ENCODE measurements at regions not wholly inside any gene's neighbourhood (a gene's known extent, or its start where the extent isn't known, plus 50 kb on each side); places are given as distances from the start of the nearest gene placed in this dataset.

DNA sequence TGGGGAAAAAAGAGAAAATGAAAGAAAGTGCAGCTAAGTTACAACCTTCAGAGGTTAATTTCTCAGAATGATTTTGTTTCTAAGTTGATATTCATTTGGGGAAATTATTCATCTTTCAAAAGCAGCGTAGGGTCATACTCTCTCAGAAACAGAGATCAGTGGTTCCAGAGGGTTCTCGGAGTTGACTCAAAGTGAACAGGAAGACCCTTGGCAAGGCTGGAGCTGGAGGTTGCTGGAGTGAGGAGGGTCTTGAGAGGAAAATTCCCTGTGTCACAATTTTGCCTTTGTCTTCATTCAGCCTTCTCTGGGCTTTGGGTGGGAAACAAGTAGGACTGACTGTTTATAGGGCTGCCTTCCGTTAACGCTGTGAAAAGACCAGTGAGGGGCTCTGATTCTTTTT is 168.2 kb downstream of the ICOS start:
- Mint-ChIP-seq H3K27ac (peak overlapping the region; percentile 64), H3K4me1 (ENCODE audit: low read depth) (peaks cover 42% of the 10 kb centered on the region), H3K4me3 (peak overlapping the region; percentile 20)

DNA sequence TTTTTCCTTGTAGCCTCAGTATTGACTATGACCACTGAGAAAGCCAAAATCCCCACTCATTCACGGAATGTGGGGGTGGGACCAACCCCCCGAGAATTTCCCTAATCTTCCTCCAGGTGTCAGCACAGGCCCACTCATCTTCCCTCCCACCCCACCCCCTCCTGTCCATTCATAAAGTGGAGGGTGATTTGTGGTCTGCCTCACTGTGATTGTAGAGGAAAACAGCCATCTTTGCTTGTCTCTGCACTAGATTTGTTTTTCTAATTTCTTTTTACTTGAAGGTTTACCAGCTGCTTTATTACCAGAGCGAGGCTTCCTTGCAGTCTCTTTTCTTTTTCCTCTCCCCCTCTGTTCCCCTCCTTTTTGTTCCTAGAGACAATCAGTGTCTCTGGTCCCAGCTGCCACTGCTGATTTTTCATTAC is 171.8 kb downstream of the ICOS start:
- no peaks in the 10 kb centered on the region for H3K9me3 Mint-ChIP-seq
- H3K27me3 Mint-ChIP-seq (ENCODE audit: low read depth), result no peaks in the 10 kb centered on the region
- H3K27ac Mint-ChIP-seq, result peak overlapping the region; percentile 82
- H3K36me3 Mint-ChIP-seq (ENCODE audit: low read depth), result peaks cover 1% of the 10 kb centered on the region
- peaks cover 70% of the 10 kb centered on the region for H3K4me1 Mint-ChIP-seq (ENCODE audit: low read depth)
- peak; percentile 63 for DNase-seq (ENCODE audit: low spot score)
- peak overlapping the region; percentile 72 for H3K4me3 Mint-ChIP-seq

More for the DNA sequence above, 168.2 kb downstream of the ICOS start:
- peak; percentile 54 for DNase-seq (ENCODE audit: low spot score)
- Mint-ChIP-seq H3K9me3 (no peaks in the 10 kb centered on the region), H3K36me3 (ENCODE audit: low read depth) (no peaks in the 10 kb centered on the region), H3K27me3 (ENCODE audit: low read depth) (no peaks in the 10 kb centered on the region)

DNA sequence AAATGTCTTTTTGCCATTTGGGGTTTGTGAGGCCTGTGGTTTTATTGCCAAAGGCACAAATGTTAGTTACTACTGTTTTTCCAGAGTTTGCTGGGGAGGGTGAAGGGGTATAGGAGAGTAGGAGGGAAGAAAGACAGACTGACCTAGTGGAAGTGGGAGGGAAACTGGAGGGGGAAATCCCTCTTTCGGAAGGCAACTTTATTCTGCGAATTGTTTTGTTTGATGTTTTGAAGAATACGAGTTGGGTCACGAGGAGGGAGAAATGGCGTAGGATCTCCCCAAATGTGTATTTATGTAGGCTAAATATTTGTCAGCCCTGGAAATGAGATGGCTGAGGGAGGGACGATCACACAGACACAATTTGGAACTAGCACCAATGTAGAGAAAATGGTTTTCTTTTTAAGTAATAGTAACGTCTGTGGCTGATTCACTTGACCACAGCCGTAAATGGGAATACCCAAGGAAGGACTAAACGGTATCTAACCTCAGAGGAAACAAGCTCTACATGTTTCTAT is 172.3 kb downstream of the ICOS start:
- Mint-ChIP-seq H3K4me1 (ENCODE audit: low read depth) (peaks cover 72% of the 10 kb centered on the region), H3K27ac (peak overlapping the region; percentile 82), H3K4me3 (peak overlapping the region; percentile 72), H3K36me3 (ENCODE audit: low read depth) (peaks cover 1% of the 10 kb centered on the region), H3K9me3 (no peaks in the 10 kb centered on the region), H3K27me3 (ENCODE audit: low read depth) (no peaks in the 10 kb centered on the region)
- peak; percentile 77 for DNase-seq (ENCODE audit: low spot score)

DNA sequence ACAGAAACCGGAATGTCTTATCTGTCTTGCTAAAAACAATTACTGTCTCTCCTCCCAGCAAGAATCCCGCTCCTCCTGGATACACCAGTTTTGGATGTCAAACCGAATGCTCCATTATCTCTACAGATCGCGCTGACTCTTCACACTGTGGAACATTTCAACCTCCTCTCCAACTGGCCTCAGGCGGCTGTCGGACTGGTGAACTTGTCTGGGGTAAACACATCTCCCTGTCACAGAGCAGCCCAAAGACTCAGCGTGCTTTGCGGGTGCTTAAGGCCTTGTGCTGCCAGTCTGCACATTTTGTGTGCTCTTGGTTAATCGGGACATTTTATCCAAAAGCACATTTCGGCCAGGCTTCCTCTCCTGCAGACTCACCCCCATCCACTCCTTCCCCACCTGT is 173.1 kb downstream of the ICOS start:
- peaks cover 1% of the 10 kb centered on the region for H3K36me3 Mint-ChIP-seq (ENCODE audit: low read depth)
- H3K4me1 Mint-ChIP-seq (ENCODE audit: low read depth), result peaks cover 74% of the 10 kb centered on the region
- H3K4me3 Mint-ChIP-seq, result peak overlapping the region; percentile 72
- no peaks in the 10 kb centered on the region for H3K9me3 Mint-ChIP-seq
- H3K27me3 Mint-ChIP-seq (ENCODE audit: low read depth), result no peaks in the 10 kb centered on the region
- H3K27ac Mint-ChIP-seq, result peak overlapping the region; percentile 82
- DNase-seq (ENCODE audit: low spot score), result peak; percentile 27

DNA sequence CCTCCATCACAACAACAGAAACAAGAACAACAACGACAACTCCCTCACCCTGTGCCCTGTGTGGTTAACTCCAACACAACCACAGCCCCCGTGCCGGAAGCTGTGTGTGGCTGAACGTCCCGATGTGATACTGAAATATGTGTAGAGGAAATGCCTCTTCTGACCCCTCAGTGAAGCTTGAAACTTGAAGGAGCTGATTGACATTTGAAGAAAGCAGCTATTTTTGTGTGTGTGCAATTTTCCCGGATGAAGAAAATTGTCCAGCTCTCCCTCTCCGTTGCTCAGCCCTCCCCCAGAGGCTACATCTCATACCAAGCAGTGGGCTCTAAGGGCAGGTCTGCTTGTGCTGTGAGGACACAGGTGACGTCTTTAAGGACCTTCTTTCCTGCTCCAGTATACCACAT is 173.8 kb downstream of the ICOS start:
- H3K36me3 Mint-ChIP-seq (ENCODE audit: low read depth), result peaks cover 1% of the 10 kb centered on the region
- DNase-seq (ENCODE audit: low spot score), result peak; percentile 83
- H3K4me1 Mint-ChIP-seq (ENCODE audit: low read depth), result peaks cover 74% of the 10 kb centered on the region
- peak overlapping the region; percentile 82 for H3K27ac Mint-ChIP-seq
- H3K9me3 Mint-ChIP-seq, result no peaks in the 10 kb centered on the region
- no peaks in the 10 kb centered on the region for H3K27me3 Mint-ChIP-seq (ENCODE audit: low read depth)
- peak overlapping the region; percentile 72 for H3K4me3 Mint-ChIP-seq

DNA sequence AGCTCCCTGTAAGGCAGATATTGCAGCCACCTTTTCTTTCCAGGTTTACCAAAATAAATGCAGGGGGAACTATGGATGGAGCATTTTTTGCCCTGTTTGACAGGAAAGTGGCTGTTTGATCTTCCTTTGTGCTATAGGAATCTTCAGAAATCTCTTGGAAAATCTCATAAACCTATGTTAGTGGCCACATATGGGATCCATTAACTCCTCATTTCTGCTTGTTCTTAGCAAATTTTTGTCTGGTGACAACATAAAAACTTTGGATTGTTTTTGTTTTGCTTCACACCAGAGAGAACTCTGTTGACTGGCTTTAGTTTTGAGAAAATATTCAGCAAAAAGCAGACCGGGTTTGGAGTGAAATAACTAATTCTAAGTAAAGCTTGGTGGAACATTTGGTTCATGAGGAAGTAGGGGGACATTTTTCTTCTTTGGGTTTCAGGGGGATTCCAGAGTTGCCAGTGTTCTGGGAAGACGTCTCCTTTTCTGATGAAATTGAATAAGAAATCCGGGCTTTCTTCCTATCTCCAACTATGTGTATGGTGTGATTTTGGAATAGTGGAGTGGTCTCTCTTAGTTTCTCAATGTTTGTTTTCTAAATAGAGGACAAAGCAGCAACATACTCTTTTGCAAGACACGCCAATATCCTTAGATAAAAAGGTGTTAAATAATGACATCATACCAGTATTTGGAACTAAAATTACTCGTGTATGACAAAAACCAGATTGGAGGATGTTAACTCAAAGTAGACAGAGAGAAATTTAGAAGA is 174.4 kb downstream of the ICOS start:
- no peak for DNase-seq (ENCODE audit: low spot score)
- H3K36me3 Mint-ChIP-seq (ENCODE audit: low read depth), result peaks cover 1% of the 10 kb centered on the region
- peaks cover 70% of the 10 kb centered on the region for H3K4me1 Mint-ChIP-seq (ENCODE audit: low read depth)
- peak overlapping the region; percentile 82 for H3K27ac Mint-ChIP-seq
- H3K4me3 Mint-ChIP-seq, result peak overlapping the region; percentile 72
- H3K27me3 Mint-ChIP-seq (ENCODE audit: low read depth), result no peaks in the 10 kb centered on the region
- no peaks in the 10 kb centered on the region for H3K9me3 Mint-ChIP-seq

DNA sequence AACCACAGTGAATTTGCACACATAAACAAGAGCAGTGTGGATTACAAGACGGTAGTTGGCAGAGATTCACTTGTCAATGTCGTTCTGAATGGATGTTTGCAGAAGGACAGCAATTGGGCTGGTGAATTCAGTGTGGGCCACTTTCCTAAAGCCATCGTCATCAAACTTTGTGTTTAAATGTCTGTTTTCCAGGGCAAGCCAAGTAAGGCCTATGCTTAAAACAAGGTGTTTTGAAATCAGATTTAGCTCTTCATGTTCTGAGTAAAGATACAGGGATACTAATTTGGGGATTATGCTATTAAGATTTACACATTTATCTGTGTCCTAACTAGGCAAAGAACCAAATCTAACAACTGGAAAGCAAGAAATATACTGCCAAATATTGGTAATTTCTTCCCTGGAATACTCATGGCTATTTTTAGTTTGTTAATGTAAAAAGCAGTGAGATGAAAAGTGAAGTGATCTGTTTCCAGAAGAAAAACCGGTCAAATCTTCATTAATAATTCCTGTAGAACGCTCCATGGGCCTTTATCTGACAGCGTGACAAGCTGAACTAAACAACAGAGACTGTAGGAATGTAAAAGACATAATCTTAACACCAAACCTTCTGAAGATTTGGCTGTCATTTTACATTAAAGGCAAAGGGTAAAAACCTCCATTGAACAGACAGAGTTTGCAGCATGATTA is 175.7 kb downstream of the ICOS start:
- Mint-ChIP-seq H3K27ac (no peak overlapping the region), H3K9me3 (no peaks in the 10 kb centered on the region), H3K36me3 (ENCODE audit: low read depth) (peaks cover 1% of the 10 kb centered on the region), H3K4me3 (peak overlapping the region; percentile 23), H3K27me3 (ENCODE audit: low read depth) (no peaks in the 10 kb centered on the region), H3K4me1 (ENCODE audit: low read depth) (peaks cover 65% of the 10 kb centered on the region)
- DNase-seq (ENCODE audit: low spot score), result no peak

DNA sequence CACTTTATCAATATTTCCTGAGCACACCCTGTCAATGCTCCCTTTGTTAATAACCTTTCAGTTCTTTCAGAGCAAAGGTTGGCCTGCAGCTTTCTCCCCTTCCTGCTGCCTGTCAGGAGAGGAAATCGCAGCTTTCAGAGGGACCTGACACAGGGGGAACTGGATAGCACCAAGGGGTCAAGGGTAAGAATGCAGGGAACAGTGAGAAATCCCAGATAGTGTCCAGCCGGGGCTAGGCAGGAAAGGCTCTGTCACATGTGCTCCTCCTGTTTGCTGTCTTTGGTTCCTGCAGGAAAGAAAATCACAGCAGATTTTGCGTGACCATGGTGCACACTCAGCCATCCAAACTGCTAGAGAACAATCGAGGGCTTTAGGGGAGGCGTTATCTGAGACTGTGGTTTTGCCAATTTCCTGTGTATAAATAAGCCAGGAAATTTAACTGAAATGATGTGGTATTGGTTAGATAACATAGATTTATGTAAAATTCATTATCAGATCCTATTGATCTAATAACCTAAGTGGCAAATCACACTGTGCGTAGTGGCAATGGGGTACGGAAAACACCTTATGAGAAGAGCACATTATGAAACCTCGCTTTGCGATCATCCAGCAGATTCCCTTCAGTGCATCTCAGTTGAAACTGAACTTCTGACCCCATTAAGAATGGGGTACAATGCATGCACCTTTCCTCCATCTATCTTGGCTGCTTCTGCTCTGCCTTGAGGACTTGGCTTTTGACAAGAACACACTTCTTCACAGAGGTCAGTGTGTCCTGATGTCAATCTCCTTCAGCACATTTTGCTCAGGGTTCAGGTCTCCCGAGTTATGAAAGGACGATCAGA is 178.0 kb downstream of the ICOS start:
- H3K27ac Mint-ChIP-seq, result no peak overlapping the region

DNA sequence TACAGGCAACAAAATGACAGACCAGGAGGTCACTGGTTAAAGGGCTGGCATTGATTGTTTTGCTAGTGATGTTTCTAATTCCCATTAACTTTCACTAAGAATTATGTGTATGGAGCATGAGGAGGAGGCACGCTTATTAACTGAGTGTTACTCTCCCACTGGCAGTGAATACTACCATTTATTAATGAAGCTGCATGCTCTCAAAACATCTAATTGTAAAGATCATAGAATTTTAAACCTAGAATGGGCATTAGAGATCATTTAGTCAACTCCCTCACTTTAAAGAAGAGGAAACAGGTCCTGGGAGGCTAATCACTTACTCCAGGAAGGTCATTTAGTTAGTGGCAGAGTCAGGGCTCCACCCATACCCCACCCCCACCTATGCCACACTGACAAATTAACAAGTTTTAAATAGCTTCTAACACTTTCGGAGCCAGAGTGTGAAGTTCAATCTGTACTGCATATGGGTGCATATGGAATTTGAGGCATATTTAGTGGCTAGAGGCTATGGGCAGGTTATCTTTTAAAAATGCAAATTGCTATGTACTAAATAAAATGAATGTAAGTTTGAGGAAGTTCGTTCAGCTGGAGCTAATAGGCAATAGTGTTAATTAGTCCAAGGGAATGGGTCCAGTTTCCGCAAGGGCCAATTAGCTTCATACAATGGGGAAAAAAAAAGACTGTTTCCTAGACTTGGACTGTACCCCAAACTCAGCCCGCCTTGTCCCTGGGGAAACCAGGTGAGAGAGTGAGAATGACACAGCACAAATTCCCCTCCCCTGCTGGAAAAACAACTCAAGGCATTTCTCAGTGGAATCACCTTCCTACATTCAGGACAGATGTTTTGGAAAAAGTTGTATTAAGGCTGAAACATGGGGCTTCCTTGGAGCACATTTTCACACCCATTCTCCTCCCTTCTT is 178.8 kb downstream of the ICOS start:
- no peak for DNase-seq (ENCODE audit: low spot score)
- Mint-ChIP-seq H3K36me3 (ENCODE audit: low read depth) (peaks cover 1% of the 10 kb centered on the region), H3K4me1 (ENCODE audit: low read depth) (peaks cover 44% of the 10 kb centered on the region), H3K9me3 (no peaks in the 10 kb centered on the region), H3K27me3 (ENCODE audit: low read depth) (no peaks in the 10 kb centered on the region), H3K4me3 (no peak overlapping the region), H3K27ac (no peak overlapping the region)

More for the DNA sequence above, 178.0 kb downstream of the ICOS start:
- H3K27me3 Mint-ChIP-seq (ENCODE audit: low read depth), result no peaks in the 10 kb centered on the region
- peaks cover 53% of the 10 kb centered on the region for H3K4me1 Mint-ChIP-seq (ENCODE audit: low read depth)
- H3K36me3 Mint-ChIP-seq (ENCODE audit: low read depth), result peaks cover 1% of the 10 kb centered on the region
- H3K9me3 Mint-ChIP-seq, result no peaks in the 10 kb centered on the region
- no peak for DNase-seq (ENCODE audit: low spot score)
- peak overlapping the region; percentile 44 for H3K4me3 Mint-ChIP-seq

DNA sequence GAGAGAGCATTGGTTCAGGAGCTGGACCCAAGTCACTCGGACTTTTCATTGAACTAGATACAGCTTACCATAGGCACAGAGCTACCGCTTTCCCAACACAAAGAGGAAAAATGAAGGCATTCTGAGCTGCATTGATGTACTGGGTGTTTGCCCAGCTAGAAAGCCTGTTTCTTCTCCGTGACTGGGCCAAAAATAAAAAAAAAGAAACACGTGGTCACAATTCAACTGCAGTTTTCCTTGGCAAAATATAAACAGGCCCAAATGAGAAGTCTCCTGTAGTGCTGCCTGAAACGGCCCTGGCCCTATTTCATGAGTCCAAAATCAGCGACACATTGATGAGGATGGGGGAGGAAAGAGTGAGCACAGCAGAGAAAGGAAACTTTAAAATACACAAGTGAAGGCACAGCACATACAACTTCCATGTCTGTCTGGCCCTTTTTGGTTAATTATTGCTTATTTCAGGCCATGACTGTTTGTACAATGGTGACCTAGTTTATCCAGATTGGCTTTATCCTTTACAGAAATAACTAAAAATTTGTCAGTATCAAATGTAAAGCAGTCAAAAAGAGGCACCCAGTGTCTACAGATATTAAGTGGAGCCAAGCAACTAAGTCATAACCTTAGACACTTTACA is 179.7 kb downstream of the ICOS start:
- no peaks in the 10 kb centered on the region for H3K36me3 Mint-ChIP-seq (ENCODE audit: low read depth)
- no peak overlapping the region for H3K4me3 Mint-ChIP-seq
- H3K27me3 Mint-ChIP-seq (ENCODE audit: low read depth), result peaks cover 2% of the 10 kb centered on the region
- H3K9me3 Mint-ChIP-seq, result no peaks in the 10 kb centered on the region
- no peak for DNase-seq (ENCODE audit: low spot score)
- peaks cover 35% of the 10 kb centered on the region for H3K4me1 Mint-ChIP-seq (ENCODE audit: low read depth)
- no peak overlapping the region for H3K27ac Mint-ChIP-seq

DNA sequence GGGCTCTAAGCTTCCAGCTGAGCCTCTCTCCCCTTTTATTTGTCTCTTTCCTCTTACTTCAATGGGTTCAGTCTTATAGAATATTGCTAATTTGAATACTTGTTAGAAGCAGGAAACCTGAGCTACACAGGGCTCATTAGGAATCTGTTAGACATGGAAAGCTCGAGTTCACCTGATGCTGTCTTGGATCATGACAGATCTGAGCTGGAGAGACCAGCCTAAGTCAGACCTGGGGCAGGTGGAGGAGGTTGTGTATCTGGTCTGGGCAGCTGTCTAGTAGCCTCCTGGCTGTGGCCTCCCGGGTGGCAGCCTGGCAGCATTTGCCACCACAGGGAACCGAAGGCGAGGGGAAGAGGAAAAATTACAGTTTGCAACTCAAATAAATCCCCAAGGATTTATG is 185.9 kb downstream of the ICOS start:
- H3K36me3 Mint-ChIP-seq (ENCODE audit: low read depth), result no peaks in the 10 kb centered on the region
- H3K4me1 Mint-ChIP-seq (ENCODE audit: low read depth), result no peaks in the 10 kb centered on the region
- no peak for DNase-seq (ENCODE audit: low spot score)
- H3K4me3 Mint-ChIP-seq, result no peak overlapping the region
- H3K27me3 Mint-ChIP-seq (ENCODE audit: low read depth), result peaks cover 29% of the 10 kb centered on the region
- no peaks in the 10 kb centered on the region for H3K9me3 Mint-ChIP-seq
- no peak overlapping the region for H3K27ac Mint-ChIP-seq

DNA sequence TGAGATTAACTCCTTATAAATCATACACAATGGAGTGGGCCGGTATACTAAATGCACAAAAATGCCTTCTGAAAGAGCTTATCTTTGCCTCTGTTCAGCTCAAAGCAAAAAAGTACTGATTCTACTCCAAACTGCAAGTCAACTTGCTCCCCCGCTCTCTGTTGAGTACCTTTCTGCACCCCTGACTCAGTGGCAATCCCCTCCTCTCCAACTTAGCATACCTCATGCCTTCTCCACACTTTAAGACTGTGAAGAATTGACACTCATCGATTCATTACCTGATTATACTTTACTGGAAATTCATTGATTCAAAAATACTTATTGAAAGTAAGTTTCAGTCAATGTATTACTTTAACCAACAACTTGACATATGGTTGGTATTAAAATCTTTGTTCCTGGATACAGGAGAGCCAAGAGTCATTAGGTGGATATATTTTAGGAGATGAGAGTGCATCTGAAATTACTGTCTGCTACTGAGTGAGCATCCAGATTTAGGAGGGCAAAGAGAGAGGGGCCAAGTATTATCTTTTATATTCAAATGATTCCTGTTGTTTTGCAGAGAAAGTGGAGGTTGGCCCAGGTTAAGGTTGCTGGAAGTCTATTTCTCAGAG is 187.7 kb downstream of the ICOS start:
- no peaks in the 10 kb centered on the region for H3K9me3 Mint-ChIP-seq
- peaks cover 31% of the 10 kb centered on the region for H3K27me3 Mint-ChIP-seq (ENCODE audit: low read depth)
- no peak overlapping the region for H3K27ac Mint-ChIP-seq
- no peak for DNase-seq (ENCODE audit: low spot score)
- H3K4me1 Mint-ChIP-seq (ENCODE audit: low read depth), result no peaks in the 10 kb centered on the region
- no peaks in the 10 kb centered on the region for H3K36me3 Mint-ChIP-seq (ENCODE audit: low read depth)
- no peak overlapping the region for H3K4me3 Mint-ChIP-seq

Data from T-helper 2 cell treated with Interferon-gamma antibody and Interleukin-4, amounts not matched to agents 5 μg/mL and 100 μg/mL, for 36 hours (primary cell).